GM23338 (cell line): ENCODE measurements at regions not wholly inside any gene's neighbourhood (a gene's known extent, or its start where the extent isn't known, plus 50 kb on each side); places are given as distances from the start of the nearest gene placed in this dataset.

ENCODE experiments used
- ATAC-seq: fragments of 200-7000 bp; cut with Tn5 transposase; 3 replicates; pipeline ENCODE4 v1.9.1; 2020
- DNase-seq: peaks from one replicate; pipeline ENCODE4 v3.0.0-alpha.2; 2015; ENCODE audit warnings: low spot score
- H2AFZ ChIP-seq: fragments of 200-600 bp; sonication (generic); 2 replicates; pipeline ENCODE4 v1.8.0; 2016; ENCODE audit warnings: antibody characterized with exemption, mild to moderate bottlenecking, moderate library complexity
- H3F3A ChIP-seq: fragments of 200-600 bp; sonication (generic); replicated peaks from 2 replicates; pipeline ENCODE4 v1.8.0; 2017; ENCODE audit warnings: antibody characterized with exemption, mixed run types, low read depth
- H3K27ac ChIP-seq: fragments of 200-600 bp; sonication (generic); 2 replicates; pipeline ENCODE4 v1.6.1; 2016; ENCODE audit warnings: low read depth
- H3K27me3 ChIP-seq: fragments of 200-600 bp; sonication (generic); 2 replicates; pipeline ENCODE4 v1.8.0; 2016; ENCODE audit warnings: mild to moderate bottlenecking, mixed run types, moderate library complexity; ENCODE audit not compliant: insufficient read depth
- H3K36me3 ChIP-seq: fragments of 200-600 bp; sonication (generic); 2 replicates; pipeline ENCODE4 v1.8.0; 2016; ENCODE audit warnings: mild to moderate bottlenecking; ENCODE audit not compliant: insufficient read depth
- H3K4me1 ChIP-seq: fragments of 200-600 bp; sonication (generic); 2 replicates; pipeline ENCODE4 v1.8.0; 2016; ENCODE audit warnings: mild to moderate bottlenecking, moderate library complexity; ENCODE audit not compliant: insufficient read depth
- H3K4me2 ChIP-seq: fragments of 200-600 bp; sonication (generic); 2 replicates; pipeline ENCODE4 v1.7.1; 2017; ENCODE audit warnings: mixed run types
- H3K4me3 ChIP-seq: fragments of 200-600 bp; sonication (generic); 2 replicates; pipeline ENCODE4 v1.6.1; 2016; ENCODE audit warnings: mixed run types
- H3K79me2 ChIP-seq: fragments of 200-600 bp; sonication (generic); replicated peaks from 2 replicates; pipeline ENCODE4 v1.8.0; 2017; ENCODE audit warnings: mild to moderate bottlenecking; ENCODE audit not compliant: insufficient read depth
- H3K9me2 ChIP-seq: fragments of 200-600 bp; sonication (generic); 2 replicates; pipeline ENCODE4 v1.8.0; 2017; ENCODE audit not compliant: insufficient read depth
- H4K20me1 ChIP-seq: fragments of 200-600 bp; sonication (generic); replicated peaks from 2 replicates; pipeline ENCODE4 v1.8.0; 2017; ENCODE audit warnings: mild to moderate bottlenecking; ENCODE audit not compliant: insufficient read depth
- H3K27ac Mint-ChIP-seq: 2 replicates; pipeline ENCODE4 v1.8.0; 2020; ENCODE audit warnings: inconsistent platforms, mild to moderate bottlenecking, moderate library complexity, mixed read lengths
- H3K27me3 Mint-ChIP-seq: 3 replicates; pipeline ENCODE4 v1.8.0; 2022; ENCODE audit warnings: low read depth, mild to moderate bottlenecking, moderate library complexity, mixed read lengths, inconsistent platforms; ENCODE audit not compliant: insufficient read depth, poor library complexity
- H3K36me3 Mint-ChIP-seq: 3 replicates; pipeline ENCODE4 v1.8.0; 2021; ENCODE audit warnings: low read depth, mild to moderate bottlenecking, inconsistent platforms, moderate library complexity, mixed read lengths
- H3K4me1 Mint-ChIP-seq: 3 replicates; pipeline ENCODE4 v1.8.0; 2020; ENCODE audit warnings: mild to moderate bottlenecking, inconsistent platforms, mixed read lengths
- H3K4me3 Mint-ChIP-seq: 3 replicates; pipeline ENCODE4 v1.8.0; 2021; ENCODE audit warnings: moderate library complexity, mild to moderate bottlenecking, inconsistent platforms, mixed read lengths
- H3K9me3 Mint-ChIP-seq: 3 replicates; pipeline ENCODE4 v1.8.0; 2020; ENCODE audit warnings: moderate library complexity, mild to moderate bottlenecking, inconsistent platforms, mixed read lengths
- CREB1 ChIP-seq: fragments of 250-450 bp; sonication (Bioruptor Pico); IDR thresholded peaks from 2 replicates; pipeline ENCODE4 v1.5.0; 2020; ENCODE audit warnings: low read depth, mild to moderate bottlenecking, moderate library complexity
- EZH2 ChIP-seq: fragments of 200-600 bp; sonication (generic); IDR thresholded peaks from one replicate; pipeline ENCODE4 v1.8.0; 2017; ENCODE audit warnings: antibody characterized with exemption, mild to moderate bottlenecking, low read depth; ENCODE audit not compliant: unreplicated experiment
- EZH2phosphoT487 ChIP-seq: fragments of 200-600 bp; sonication (generic); IDR thresholded peaks from one replicate; pipeline ENCODE4 v1.8.1; 2018; ENCODE audit warnings: antibody characterized with exemption; ENCODE audit not compliant: unreplicated experiment
- JUNB ChIP-seq: IDR thresholded peaks from one replicate; pipeline ENCODE4 v1.6.1; 2016; ENCODE audit warnings: antibody characterized with exemption; ENCODE audit not compliant: unreplicated experiment
- NANOG ChIP-seq: IDR thresholded peaks from 2 replicates; pipeline ENCODE4 v1.6.1; 2016; ENCODE audit warnings: antibody characterized with exemption, borderline replicate concordance
- POLR2AphosphoS5 ChIP-seq: IDR thresholded peaks from 2 replicates; pipeline ENCODE4 v1.6.1; 2016; ENCODE audit warnings: antibody characterized with exemption, low read depth
- STAT1 ChIP-seq: IDR thresholded peaks from one replicate; pipeline ENCODE4 v1.6.1; 2016; ENCODE audit warnings: antibody characterized with exemption; ENCODE audit not compliant: unreplicated experiment
- ZNF114 ChIP-seq: fragments of 250-450 bp; sonication (Bioruptor Pico); IDR thresholded peaks from 2 replicates; pipeline ENCODE4 v1.5.0; 2020; ENCODE audit warnings: mild to moderate bottlenecking, moderate library complexity
- ZNF331 ChIP-seq: fragments of 250-450 bp; sonication (Bioruptor Pico); IDR thresholded peaks from 2 replicates; pipeline ENCODE4 v1.5.0; 2020; ENCODE audit warnings: low read depth, mild to moderate bottlenecking, moderate library complexity
- TF ChIP-seq, protein P1 (sequence below), 2 experiments: fragments of 200-600 bp in 1 of 2; sonication (generic) in 1 of 2; conservative IDR thresholded peaks; 2 replicates each; pipeline versions ENCODE4 v1.5.1 to v1.6.1; 2016 to 2017; ENCODE audit warnings: antibody characterized with exemption in 2 of 2, low read depth in 2 of 2, mild to moderate bottlenecking in 2 of 2, moderate library complexity in 1 of 2
- TF ChIP-seq, protein P2 (sequence below): IDR thresholded peaks from 2 replicates; pipeline ENCODE4 v1.6.1; 2016; ENCODE audit warnings: antibody characterized with exemption
- TF ChIP-seq, protein P3 (sequence below): fragments of 250-450 bp; sonication (Bioruptor Pico); IDR thresholded peaks from 2 replicates; pipeline ENCODE4 v1.5.0; 2020; ENCODE audit warnings: mild to moderate bottlenecking, moderate library complexity

DNA sequence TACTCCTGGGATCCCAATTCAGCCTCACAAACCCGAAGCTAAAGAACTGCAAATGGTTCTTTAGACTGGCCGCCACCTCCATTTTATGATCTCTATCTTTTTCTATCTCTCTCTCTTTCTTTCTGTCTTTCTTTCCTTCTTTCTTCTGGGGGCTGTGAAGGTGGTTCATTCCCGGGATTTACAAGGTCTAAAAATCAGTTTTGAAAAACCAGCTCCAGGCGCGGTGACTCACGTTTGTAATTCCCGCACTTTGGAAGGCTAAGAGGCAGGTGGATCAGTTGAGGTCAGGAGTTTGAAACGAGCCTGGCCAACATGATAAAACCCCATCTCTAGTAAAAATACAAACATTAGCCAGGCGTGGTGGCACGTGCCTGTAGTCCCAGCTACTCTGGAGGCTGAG is 67.2 kb upstream of the VASH1 start:
- Histone ChIP-seq H3K9me2 (no peaks in the 10 kb centered on the region), H4K20me1 (no peaks in the 10 kb centered on the region), H3F3A (no peaks in the 10 kb centered on the region), H3K4me2 (no peak overlapping the region), H3K27ac (no peak overlapping the region), H3K36me3 (no peaks in the 10 kb centered on the region), H3K4me1 (no peaks in the 10 kb centered on the region), H2AFZ (no peak overlapping the region), H3K4me3 (no peak overlapping the region), H3K27me3 (no peaks in the 10 kb centered on the region), H3K79me2 (no peaks in the 10 kb centered on the region)
- no peak for DNase-seq
- peaks cover 3% of the 10 kb centered on the region for H3K27me3 Mint-ChIP-seq
- ATAC-seq, result no peak
- H3K4me1 Mint-ChIP-seq, result no peaks in the 10 kb centered on the region
- no peaks in the 10 kb centered on the region for H3K36me3 Mint-ChIP-seq
- no peaks in the 10 kb centered on the region for H3K9me3 Mint-ChIP-seq
- H3K4me3 Mint-ChIP-seq, result no peak overlapping the region
- no peak for TF ChIP-seq STAT1
- H3K27ac Mint-ChIP-seq, result no peak overlapping the region

DNA sequence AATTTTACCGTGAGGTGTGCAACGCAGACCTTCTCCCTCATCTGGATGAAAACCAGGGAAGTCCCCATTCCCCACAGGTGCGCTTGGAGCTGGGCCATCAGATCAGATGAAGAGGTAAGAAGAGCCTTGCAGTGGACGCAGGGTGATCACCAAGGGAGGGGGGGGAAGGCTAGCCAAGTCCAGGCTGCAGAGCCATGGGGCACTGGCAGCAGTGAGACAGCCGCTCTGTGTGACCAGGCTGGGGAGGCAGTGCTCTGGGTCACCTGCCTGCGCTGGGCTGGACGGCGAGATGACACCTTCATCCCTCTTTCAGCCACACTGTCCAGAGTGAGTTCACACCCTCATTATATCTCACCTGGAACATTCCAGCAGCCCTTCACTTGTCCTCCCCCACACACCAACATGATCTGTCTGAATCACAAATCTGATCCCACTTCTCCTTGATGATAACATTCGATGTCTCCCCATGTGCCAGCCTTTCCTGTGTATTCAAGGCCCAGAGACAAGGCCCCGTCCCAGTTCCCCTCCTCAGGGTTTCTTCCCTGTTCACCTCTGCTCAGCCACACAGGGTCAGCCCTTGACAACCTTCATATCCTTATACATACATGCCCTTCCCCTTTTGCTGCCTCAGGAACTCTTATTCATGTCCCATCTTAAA is 65.9 kb upstream of the VASH1 start:
- Histone ChIP-seq H3F3A (no peaks in the 10 kb centered on the region), H3K36me3 (no peaks in the 10 kb centered on the region), H3K4me3 (no peak overlapping the region), H3K4me1 (no peaks in the 10 kb centered on the region), H2AFZ (no peak overlapping the region), H4K20me1 (no peaks in the 10 kb centered on the region), H3K4me2 (no peak overlapping the region), H3K9me2 (no peaks in the 10 kb centered on the region), H3K27me3 (no peaks in the 10 kb centered on the region), H3K27ac (no peak overlapping the region), H3K79me2 (no peaks in the 10 kb centered on the region)
- H3K27me3 Mint-ChIP-seq, result peaks cover 3% of the 10 kb centered on the region
- no peak for DNase-seq
- H3K4me3 Mint-ChIP-seq, result no peak overlapping the region
- H3K4me1 Mint-ChIP-seq, result no peaks in the 10 kb centered on the region
- no peaks in the 10 kb centered on the region for H3K9me3 Mint-ChIP-seq
- H3K36me3 Mint-ChIP-seq, result no peaks in the 10 kb centered on the region
- ATAC-seq, result no peak
- no peak overlapping the region for H3K27ac Mint-ChIP-seq
- no peak for TF ChIP-seq NANOG
- TF ChIP-seq CREB1 (CRISPR knock-in tag), result no peak
- no peak for TF ChIP-seq POLR2AphosphoS5
- TF ChIP-seq JUNB, result no peak
- TF ChIP-seq, protein P1, sequence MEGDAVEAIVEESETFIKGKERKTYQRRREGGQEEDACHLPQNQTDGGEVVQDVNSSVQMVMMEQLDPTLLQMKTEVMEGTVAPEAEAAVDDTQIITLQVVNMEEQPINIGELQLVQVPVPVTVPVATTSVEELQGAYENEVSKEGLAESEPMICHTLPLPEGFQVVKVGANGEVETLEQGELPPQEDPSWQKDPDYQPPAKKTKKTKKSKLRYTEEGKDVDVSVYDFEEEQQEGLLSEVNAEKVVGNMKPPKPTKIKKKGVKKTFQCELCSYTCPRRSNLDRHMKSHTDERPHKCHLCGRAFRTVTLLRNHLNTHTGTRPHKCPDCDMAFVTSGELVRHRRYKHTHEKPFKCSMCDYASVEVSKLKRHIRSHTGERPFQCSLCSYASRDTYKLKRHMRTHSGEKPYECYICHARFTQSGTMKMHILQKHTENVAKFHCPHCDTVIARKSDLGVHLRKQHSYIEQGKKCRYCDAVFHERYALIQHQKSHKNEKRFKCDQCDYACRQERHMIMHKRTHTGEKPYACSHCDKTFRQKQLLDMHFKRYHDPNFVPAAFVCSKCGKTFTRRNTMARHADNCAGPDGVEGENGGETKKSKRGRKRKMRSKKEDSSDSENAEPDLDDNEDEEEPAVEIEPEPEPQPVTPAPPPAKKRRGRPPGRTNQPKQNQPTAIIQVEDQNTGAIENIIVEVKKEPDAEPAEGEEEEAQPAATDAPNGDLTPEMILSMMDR (conservative IDR thresholded peaks at IDR 0.05; ENCODE audit: low read depth in 2 of 2), result no peak
- TF ChIP-seq, protein P2, sequence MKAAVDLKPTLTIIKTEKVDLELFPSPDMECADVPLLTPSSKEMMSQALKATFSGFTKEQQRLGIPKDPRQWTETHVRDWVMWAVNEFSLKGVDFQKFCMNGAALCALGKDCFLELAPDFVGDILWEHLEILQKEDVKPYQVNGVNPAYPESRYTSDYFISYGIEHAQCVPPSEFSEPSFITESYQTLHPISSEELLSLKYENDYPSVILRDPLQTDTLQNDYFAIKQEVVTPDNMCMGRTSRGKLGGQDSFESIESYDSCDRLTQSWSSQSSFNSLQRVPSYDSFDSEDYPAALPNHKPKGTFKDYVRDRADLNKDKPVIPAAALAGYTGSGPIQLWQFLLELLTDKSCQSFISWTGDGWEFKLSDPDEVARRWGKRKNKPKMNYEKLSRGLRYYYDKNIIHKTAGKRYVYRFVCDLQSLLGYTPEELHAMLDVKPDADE, result no peak
- TF ChIP-seq EZH2phosphoT487, result no peak
- TF ChIP-seq ZNF114 (CRISPR knock-in tag), result no peak
- TF ChIP-seq, protein P3, sequence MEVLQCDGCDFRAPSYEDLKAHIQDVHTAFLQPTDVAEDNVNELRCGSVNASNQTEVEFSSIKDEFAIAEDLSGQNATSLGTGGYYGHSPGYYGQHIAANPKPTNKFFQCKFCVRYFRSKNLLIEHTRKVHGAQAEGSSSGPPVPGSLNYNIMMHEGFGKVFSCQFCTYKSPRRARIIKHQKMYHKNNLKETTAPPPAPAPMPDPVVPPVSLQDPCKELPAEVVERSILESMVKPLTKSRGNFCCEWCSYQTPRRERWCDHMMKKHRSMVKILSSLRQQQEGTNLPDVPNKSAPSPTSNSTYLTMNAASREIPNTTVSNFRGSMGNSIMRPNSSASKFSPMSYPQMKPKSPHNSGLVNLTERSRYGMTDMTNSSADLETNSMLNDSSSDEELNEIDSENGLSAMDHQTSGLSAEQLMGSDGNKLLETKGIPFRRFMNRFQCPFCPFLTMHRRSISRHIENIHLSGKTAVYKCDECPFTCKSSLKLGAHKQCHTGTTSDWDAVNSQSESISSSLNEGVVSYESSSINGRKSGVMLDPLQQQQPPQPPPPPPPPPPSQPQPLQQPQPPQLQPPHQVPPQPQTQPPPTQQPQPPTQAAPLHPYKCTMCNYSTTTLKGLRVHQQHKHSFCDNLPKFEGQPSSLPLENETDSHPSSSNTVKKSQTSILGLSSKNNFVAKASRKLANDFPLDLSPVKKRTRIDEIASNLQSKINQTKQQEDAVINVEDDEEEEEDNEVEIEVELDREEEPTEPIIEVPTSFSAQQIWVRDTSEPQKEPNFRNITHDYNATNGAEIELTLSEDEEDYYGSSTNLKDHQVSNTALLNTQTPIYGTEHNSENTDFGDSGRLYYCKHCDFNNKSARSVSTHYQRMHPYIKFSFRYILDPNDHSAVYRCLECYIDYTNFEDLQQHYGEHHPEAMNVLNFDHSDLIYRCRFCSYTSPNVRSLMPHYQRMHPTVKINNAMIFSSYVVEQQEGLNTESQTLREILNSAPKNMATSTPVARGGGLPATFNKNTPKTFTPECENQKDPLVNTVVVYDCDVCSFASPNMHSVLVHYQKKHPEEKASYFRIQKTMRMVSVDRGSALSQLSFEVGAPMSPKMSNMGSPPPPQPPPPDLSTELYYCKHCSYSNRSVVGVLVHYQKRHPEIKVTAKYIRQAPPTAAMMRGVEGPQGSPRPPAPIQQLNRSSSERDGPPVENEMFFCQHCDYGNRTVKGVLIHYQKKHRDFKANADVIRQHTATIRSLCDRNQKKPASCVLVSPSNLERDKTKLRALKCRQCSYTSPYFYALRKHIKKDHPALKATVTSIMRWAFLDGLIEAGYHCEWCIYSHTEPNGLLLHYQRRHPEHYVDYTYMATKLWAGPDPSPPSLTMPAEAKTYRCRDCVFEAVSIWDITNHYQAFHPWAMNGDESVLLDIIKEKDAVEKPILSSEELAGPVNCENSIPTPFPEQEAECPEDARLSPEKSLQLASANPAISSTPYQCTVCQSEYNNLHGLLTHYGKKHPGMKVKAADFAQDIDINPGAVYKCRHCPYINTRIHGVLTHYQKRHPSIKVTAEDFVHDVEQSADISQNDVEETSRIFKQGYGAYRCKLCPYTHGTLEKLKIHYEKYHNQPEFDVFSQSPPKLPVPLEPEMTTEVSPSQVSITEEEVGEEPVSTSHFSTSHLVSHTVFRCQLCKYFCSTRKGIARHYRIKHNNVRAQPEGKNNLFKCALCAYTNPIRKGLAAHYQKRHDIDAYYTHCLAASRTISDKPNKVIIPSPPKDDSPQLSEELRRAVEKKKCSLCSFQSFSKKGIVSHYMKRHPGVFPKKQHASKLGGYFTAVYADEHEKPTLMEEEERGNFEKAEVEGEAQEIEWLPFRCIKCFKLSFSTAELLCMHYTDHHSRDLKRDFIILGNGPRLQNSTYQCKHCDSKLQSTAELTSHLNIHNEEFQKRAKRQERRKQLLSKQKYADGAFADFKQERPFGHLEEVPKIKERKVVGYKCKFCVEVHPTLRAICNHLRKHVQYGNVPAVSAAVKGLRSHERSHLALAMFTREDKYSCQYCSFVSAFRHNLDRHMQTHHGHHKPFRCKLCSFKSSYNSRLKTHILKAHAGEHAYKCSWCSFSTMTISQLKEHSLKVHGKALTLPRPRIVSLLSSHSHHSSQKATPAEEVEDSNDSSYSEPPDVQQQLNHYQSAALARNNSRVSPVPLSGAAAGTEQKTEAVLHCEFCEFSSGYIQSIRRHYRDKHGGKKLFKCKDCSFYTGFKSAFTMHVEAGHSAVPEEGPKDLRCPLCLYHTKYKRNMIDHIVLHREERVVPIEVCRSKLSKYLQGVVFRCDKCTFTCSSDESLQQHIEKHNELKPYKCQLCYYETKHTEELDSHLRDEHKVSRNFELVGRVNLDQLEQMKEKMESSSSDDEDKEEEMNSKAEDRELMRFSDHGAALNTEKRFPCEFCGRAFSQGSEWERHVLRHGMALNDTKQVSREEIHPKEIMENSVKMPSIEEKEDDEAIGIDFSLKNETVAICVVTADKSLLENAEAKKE (CRISPR knock-in tag), result no peak
- no peak for TF ChIP-seq STAT1
- TF ChIP-seq ZNF331 (CRISPR knock-in tag), result no peak
- no peak for TF ChIP-seq EZH2
